Ovary (tissue), 7 donors: ENCODE measurements at regions not wholly inside any gene's neighbourhood (a gene's known extent, or its start where the extent isn't known, plus 50 kb on each side); places are given as distances from the start of the nearest gene placed in this dataset.
"Not testable (repeated sequence)": the region's sequence is repeated elsewhere in the genome, so short reads cannot be mapped to it uniquely, and the experiment has no call there.

Experiments
- DNase-seq, 5 donors: peaks; one replicate each; pipeline ENCODE4 v3.0.0-alpha.2; 2019 to 2020
- H3K27ac ChIP-seq, 2 donors: fragments of 200-600 bp; one replicate each; pipeline versions ENCODE4 v1.5.1 to v1.8.0; 2019 to 2022
- H3K27me3 ChIP-seq: fragments of 200-600 bp; one replicate; pipeline ENCODE4 v1.8.0; 2022
- H3K36me3 ChIP-seq: fragments of 200-600 bp; sonication (generic); one replicate; pipeline ENCODE4 v1.5.1; 2019
- H3K4me1 ChIP-seq: one replicate; pipeline ENCODE4 v1.8.1; 2013; ENCODE audit warnings: mild to moderate bottlenecking, moderate library complexity; ENCODE audit not compliant: insufficient read depth
- H3K4me3 ChIP-seq: fragments of 200-600 bp; sonication (generic); one replicate; pipeline ENCODE4 v1.5.1; 2017
- H3K9me3 ChIP-seq, 2 donors: fragments of 200-600 bp in 1 of 2; sonication (generic) in 1 of 2; one replicate each; pipeline versions ENCODE4 v1.5.1 to v1.8.1; 2013 to 2019; ENCODE audit warnings: mild to moderate bottlenecking in 1 of 2, moderate library complexity in 1 of 2
- CTCF ChIP-seq, 3 donors: fragments of 450-650 bp in 2 of 3; fragments of 200-600 bp in 1 of 3; IDR thresholded peaks; one replicate each; pipeline versions ENCODE4 v1.5.1 to v1.8.0; 2016 to 2022; ENCODE audit warnings: antibody characterized with exemption in 3 of 3, mild to moderate bottlenecking in 1 of 3
- EP300 ChIP-seq: sonication (generic); formaldehyde crosslinking; IDR thresholded peaks from one replicate; pipeline ENCODE4 v1.6.1; 2017; ENCODE audit warnings: antibody characterized with exemption
- POLR2A ChIP-seq: fragments of 450-650 bp; IDR thresholded peaks from one replicate; pipeline ENCODE4 v1.6.1; 2017; ENCODE audit warnings: antibody characterized with exemption, mild to moderate bottlenecking, moderate library complexity
- WGBS, 3 donors: extraction: QIAGEN DNeasy Blood & Tissue Kit in 1 of 3; methylation state at CpG; one replicate each; pipeline versions ENCODE4 v1.1.5 to v1.1.7; 2013 to 2017; 5-methylcytosine and 5-hydroxymethylcytosine counted together
- intact Hi-C, 4 donors: fragments of 100-400 bp; cut with DNase I; formaldehyde crosslinking; loops; one replicate each; pipeline versions ENCODE4 v1.11.0 to v1.15.1; 2022 to 2023
- donor health status: DM: no; HTN: no; CAD: no; lungs with moderate emphysema.
- donor health status: DM: no; HTN: no; CAD: no.
- donor health status: Bipolar disorder and iron deficiency.
- donor health status: DM: no; HTN: no; CAD: no.
- donor health status: DM: yes; HTN: yes; CAD: no.

GRCh38 chr17:55930291-55930809 lies 179.5 kb downstream of the PCTP start:
- intact Hi-C loops: no loop called here
- Histone ChIP-seq H3K4me1 (no peaks in the 10 kb centered on the region), H3K27ac (no peak overlapping the region), H3K36me3 (no peaks in the 10 kb centered on the region), H3K9me3 (no peaks in the 10 kb centered on the region), H3K4me3 (no peak overlapping the region), H3K27me3 (no peaks in the 10 kb centered on the region)
- no peak for TF ChIP-seq EP300
- no peak for TF ChIP-seq POLR2A
- no peak for TF ChIP-seq CTCF (IDR thresholded peaks at IDR 0.05)
- 71 to 85% (median 79%) methylated on average over 1 of the region's 1 CpG for WGBS, 3 donors
- no peak for DNase-seq

DNA sequence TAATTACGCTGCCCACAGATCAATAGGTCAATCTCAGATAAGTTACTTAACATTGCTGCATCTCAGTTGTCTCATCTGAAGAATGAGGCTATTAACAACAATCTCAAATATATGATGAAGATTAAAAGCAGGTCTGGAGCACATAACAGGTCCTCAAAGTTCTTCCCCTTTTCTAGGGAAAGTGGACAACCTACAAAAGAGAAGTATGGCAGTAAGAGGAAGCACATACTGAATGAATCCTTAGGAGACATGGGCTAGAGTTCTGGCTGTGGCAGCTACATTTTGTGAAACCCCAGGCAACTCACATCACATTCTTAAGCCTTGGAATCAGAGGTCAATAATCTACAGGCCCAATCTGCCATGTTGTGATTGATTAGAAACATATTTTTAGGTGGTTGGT lies 180.6 kb downstream of the PCTP start:
- WGBS, 3 donors: 45 to 69% (median 59%) methylated on average over 1 of the region's 1 CpG

GRCh38 chr17:55932973-55933372 lies 182.1 kb downstream of the PCTP start:
- 72 to 82% (median 76%) methylated on average over 2 of the region's 2 CpGs for WGBS, 3 donors
- intact Hi-C loops: no loop called here
- no peaks in the 10 kb centered on the region for H3K27me3 ChIP-seq
- no peaks in the 10 kb centered on the region for H3K4me1 ChIP-seq
- no peak overlapping the region for H3K4me3 ChIP-seq
- H3K9me3 ChIP-seq: no peaks in the 10 kb centered on the region
- no peak for DNase-seq
- TF ChIP-seq CTCF (IDR thresholded peaks at IDR 0.05): no peak
- TF ChIP-seq EP300: no peak
- TF ChIP-seq POLR2A: no peak
- H3K36me3 ChIP-seq: no peaks in the 10 kb centered on the region
- H3K27ac ChIP-seq: no peak overlapping the region

More for the DNA sequence above, 180.6 kb downstream of the PCTP start:
- no peak overlapping the region for H3K4me3 ChIP-seq
- no peaks in the 10 kb centered on the region for H3K4me1 ChIP-seq
- H3K36me3 ChIP-seq: no peaks in the 10 kb centered on the region
- intact Hi-C loops: no loop called here
- H3K9me3 ChIP-seq: no peaks in the 10 kb centered on the region
- no peaks in the 10 kb centered on the region for H3K27me3 ChIP-seq
- no peak overlapping the region for H3K27ac ChIP-seq
- DNase-seq: no peak
- TF ChIP-seq EP300 (no peak), POLR2A (no peak), CTCF (IDR thresholded peaks at IDR 0.05) (no peak)

GRCh38 chr17:55939181-55939810 lies 188.4 kb downstream of the PCTP start:
- intact Hi-C loops, H3K27me3 ChIP-seq, H3K9me3 ChIP-seq, H3K36me3 ChIP-seq, DNase-seq, H3K4me1 ChIP-seq, H3K27ac ChIP-seq, H3K4me3 ChIP-seq: not testable (repeated sequence)
- WGBS, 3 donors: 42 to 48% (median 44%) methylated on average over 8 of the region's 8 CpGs

- 64 to 73% (median 71%) methylated on average over 5 of the region's 5 CpGs for WGBS, 3 donors
- Histone ChIP-seq H3K9me3 (no peaks in the 10 kb centered on the region), H3K27ac (no peak overlapping the region), H3K4me3 (no peak overlapping the region), H3K36me3 (no peaks in the 10 kb centered on the region), H3K27me3 (no peaks in the 10 kb centered on the region), H3K4me1 (no peaks in the 10 kb centered on the region)
- intact Hi-C loops: no loop called here
- no peak for TF ChIP-seq EP300
- no peak for TF ChIP-seq POLR2A
- no peak for TF ChIP-seq CTCF (IDR thresholded peaks at IDR 0.05)
- no peak for DNase-seq
Measured at GRCh38 chr17:55959756-55960155, 193.5 kb upstream of the ANKFN1 start.
